HEK293 (cell line): ENCODE measurements at regions not wholly inside any gene's neighbourhood (a gene's known extent, or its start where the extent isn't known, plus 50 kb on each side); places are given as distances from the start of the nearest gene placed in this dataset.
A peak's percentile ranks its signal among the peaks of the same experiment; 100 is the strongest.

Experiments used
- CTCF ChIA-PET: fragments of 350-600 bp; formaldehyde crosslinking; extraction: SDS; loops from one replicate; lab custom pipeline; 2021; ENCODE audit warnings: antibody characterized with exemption; lab: Yijun Ruan, JAX
- POLR2A ChIA-PET: fragments of 300-600 bp; formaldehyde crosslinking; extraction: SDS; loops from one replicate; lab custom pipeline; 2020; ENCODE audit warnings: antibody characterized with exemption, inconsistent platforms; lab: Yijun Ruan, JAX
- H3K27ac ChIP-seq: fragments of 200-500 bp; sonication (Bioruptor generic); 2 replicates; pipeline ENCODE4 v1.5.1; 2014; ENCODE audit warnings: low read depth, low read length, control low read depth, inconsistent platforms; ENCODE audit errors: extremely low read depth
- H3K36me3 ChIP-seq, 2 experiments: fragments of 200-500 bp in 1 of 2; sonication (Bioruptor generic) in 1 of 2; 1 replicate in 1 of 2; 2 replicates in 1 of 2; pipeline ENCODE4 v1.5.1; 2014 to 2017; ENCODE audit warnings: inconsistent platforms in 2 of 2, low read length in 2 of 2; ENCODE audit not compliant: control insufficient read depth in 2 of 2, insufficient read depth in 1 of 2
- H3K4me1 ChIP-seq: fragments of 200-500 bp; sonication (Bioruptor generic); 2 replicates; pipeline ENCODE4 v1.5.1; 2014; ENCODE audit warnings: mild to moderate bottlenecking, low read length, inconsistent platforms; ENCODE audit not compliant: control insufficient read depth, insufficient read depth
- H3K4me3 ChIP-seq: 2 replicates; pipeline ENCODE4 v1.5.1; 2011; ENCODE audit warnings: low read depth, mild to moderate bottlenecking, control low read depth, low read length, moderate library complexity
- H3K9me3 ChIP-seq: fragments of 200-500 bp; sonication (Bioruptor generic); 2 replicates; pipeline ENCODE4 v1.5.1; 2014; ENCODE audit warnings: low read depth, low read length, inconsistent platforms; ENCODE audit not compliant: control insufficient read depth, insufficient read depth
- CTCF ChIP-seq: fragments of 450-650 bp; formaldehyde crosslinking; IDR thresholded peaks from 2 replicates; pipeline ENCODE4 v1.5.1; 2016; ENCODE audit warnings: missing biosample characterization, missing genetic modification characterization
- ZBTB10 ChIP-seq: fragments of 450-650 bp; formaldehyde crosslinking; IDR thresholded peaks from 2 replicates; pipeline ENCODE4 v1.5.1; 2016; ENCODE audit warnings: missing biosample characterization, missing genetic modification characterization
- ZNF148 ChIP-seq: fragments of 450-650 bp; formaldehyde crosslinking; IDR thresholded peaks from 2 replicates; pipeline ENCODE4 v1.5.0; 2017; ENCODE audit warnings: missing biosample characterization, missing genetic modification characterization, borderline replicate concordance
- ZNF211 ChIP-seq: fragments of 450-650 bp; formaldehyde crosslinking; IDR thresholded peaks from 2 replicates; pipeline ENCODE4 v1.5.1; 2016; ENCODE audit warnings: low read depth, missing biosample characterization, missing genetic modification characterization
- ZNF354C ChIP-seq: fragments of 450-650 bp; formaldehyde crosslinking; IDR thresholded peaks from 2 replicates; pipeline ENCODE4 v1.5.1; 2016; ENCODE audit warnings: missing biosample characterization, missing genetic modification characterization, low read depth, borderline replicate concordance
- ZNF391 ChIP-seq: fragments of 450-650 bp; formaldehyde crosslinking; IDR thresholded peaks from 2 replicates; pipeline ENCODE4 v1.5.1; 2016; ENCODE audit warnings: low read depth, missing biosample characterization, missing genetic modification characterization, borderline replicate concordance
- ZNF398 ChIP-seq: fragments of 450-650 bp; formaldehyde crosslinking; IDR thresholded peaks from 2 replicates; pipeline ENCODE4 v1.5.1; 2017; ENCODE audit warnings: missing biosample characterization, missing genetic modification characterization
- ZNF518A ChIP-seq: fragments of 450-650 bp; formaldehyde crosslinking; conservative IDR thresholded peaks from 2 replicates; pipeline ENCODE4 v1.5.1; 2016; ENCODE audit warnings: low read depth, missing biosample characterization, missing genetic modification characterization
- ZNF645 ChIP-seq: fragments of 450-650 bp; formaldehyde crosslinking; IDR thresholded peaks from 2 replicates; pipeline ENCODE4; 2016; ENCODE audit warnings: missing biosample characterization, missing genetic modification characterization
- ZSCAN18 ChIP-seq: fragments of 450-650 bp; formaldehyde crosslinking; IDR thresholded peaks from 2 replicates; pipeline ENCODE4 v1.5.1; 2016; ENCODE audit warnings: missing biosample characterization, missing genetic modification characterization

- CTCF ChIA-PET, result interaction anchor here (1.4 kb wide), 1 partner anchor 12 kb away, joined by 3 read pairs; no protein-coding TSS in a partner anchor
- H3K4me1 ChIP-seq, result no peaks in the 10 kb centered on the region
- H3K9me3 ChIP-seq, result no peaks in the 10 kb centered on the region
- TF ChIP-seq ZNF354C (no peak), ZNF518A (tag by site-specific recombination) (no peak), ZBTB10 (tag by site-specific recombination) (no peak)
- no peak overlapping the region for H3K27ac ChIP-seq
- no peak overlapping the region for H3K4me3 ChIP-seq
- no peaks in the 10 kb centered on the region for H3K36me3 ChIP-seq
- POLR2A ChIA-PET, result no interaction called here
Observed at GRCh38 chr6:168206186-168206585, 113.4 kb downstream of the DACT2 start.

- TF ChIP-seq ZNF148 (tag by site-specific recombination), result no peak
- no peak for TF ChIP-seq ZSCAN18 (tag by site-specific recombination)
- Histone ChIP-seq H3K36me3 (no peaks in the 10 kb centered on the region), H3K4me1 (no peaks in the 10 kb centered on the region), H3K27ac (no peak overlapping the region), H3K4me3 (no peak overlapping the region), H3K9me3 (no peaks in the 10 kb centered on the region)
- ChIA-PET POLR2A (interaction anchor here (0.6 kb wide), 1 partner anchor 104 kb away, joined by 4 read pairs; no protein-coding TSS in a partner anchor), CTCF (interaction anchor here (0.7 to 1.8 kb wide), 7 partner anchors 9 to 153 kb away, joined by 3 to 8 read pairs (median 3); no protein-coding TSS in a partner anchor)
Observed at GRCh38 chr6:168201799-168202198, 117.8 kb downstream of the DACT2 start.

- TF ChIP-seq CTCF (tag by site-specific recombination) (peak; percentile 28; the same call in 1 of the 2 replicates), ZNF391 (no peak), ZNF211 (no peak), ZNF645 (no peak), ZNF398 (tag by site-specific recombination) (no peak)
- ChIA-PET POLR2A (interaction anchor here (0.6 kb wide), 1 partner anchor 105 kb away, joined by 4 read pairs; no protein-coding TSS in a partner anchor), CTCF (interaction anchor here (0.7 to 1.8 kb wide), 8 partner anchors 10 to 154 kb away, joined by 3 to 8 read pairs (median 3); no protein-coding TSS in a partner anchor)
- H3K4me3 ChIP-seq, result no peak overlapping the region
- H3K4me1 ChIP-seq, result 0 out of 2 replicates have a peak, but pooled peaks cover 1% of the 10 kb centered on the region
- no peak overlapping the region for H3K27ac ChIP-seq
- no peaks in the 10 kb centered on the region for H3K9me3 ChIP-seq
- H3K36me3 ChIP-seq, result no peaks in the 10 kb centered on the region
Observed at GRCh38 chr6:168201383-168201782, 118.2 kb downstream of the DACT2 start.
